Cardiac fibroblast (primary cell): ENCODE measurements at regions not wholly inside any gene's neighbourhood (a gene's known extent, or its start where the extent isn't known, plus 50 kb on each side); places are given as distances from the start of the nearest gene placed in this dataset.

Experiments used
- DNase-seq, 2 donors: peaks; one replicate each; pipeline versions ENCODE4 v3.0.0 to v3.0.0-alpha.2; 2010; ENCODE audit warnings: low read depth in 2 of 2
- H3K4me3 ChIP-seq, 2 donors: replicated peaks in 1 of 2; 1 replicate in 1 of 2; 2 replicates in 1 of 2; pipeline ENCODE4 v1.5.1; 2011; ENCODE audit warnings: low read depth in 2 of 2, low read length in 2 of 2, mild to moderate bottlenecking in 2 of 2, moderate library complexity in 1 of 2
- CTCF ChIP-seq: IDR thresholded peaks from one replicate; pipeline ENCODE4 v1.5.1; 2011; ENCODE audit warnings: low read depth, mild to moderate bottlenecking, low read length, inconsistent platforms

DNA sequence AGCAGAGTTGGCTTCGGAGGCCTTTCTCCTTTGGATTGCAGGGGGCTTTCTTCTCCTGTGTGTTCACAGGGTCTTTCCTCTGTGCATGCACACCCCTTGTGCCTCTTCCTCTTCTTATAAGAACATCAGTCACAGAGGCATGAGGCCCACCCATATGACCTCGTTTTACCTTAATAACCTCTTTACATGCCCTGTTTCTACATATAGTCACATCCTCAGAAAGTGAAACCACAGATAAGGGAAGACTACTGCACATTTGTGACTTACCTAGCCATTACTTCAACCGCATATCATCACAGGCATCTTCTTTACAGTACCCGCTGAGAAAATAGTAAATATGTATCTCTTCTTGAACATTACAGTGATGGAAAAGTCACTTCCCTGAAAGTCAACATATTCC, 204.9 kb upstream of the TARS1 start:
- no peak overlapping the region for H3K4me3 ChIP-seq
- DNase-seq: no peak
- TF ChIP-seq CTCF: no peak

DNA sequence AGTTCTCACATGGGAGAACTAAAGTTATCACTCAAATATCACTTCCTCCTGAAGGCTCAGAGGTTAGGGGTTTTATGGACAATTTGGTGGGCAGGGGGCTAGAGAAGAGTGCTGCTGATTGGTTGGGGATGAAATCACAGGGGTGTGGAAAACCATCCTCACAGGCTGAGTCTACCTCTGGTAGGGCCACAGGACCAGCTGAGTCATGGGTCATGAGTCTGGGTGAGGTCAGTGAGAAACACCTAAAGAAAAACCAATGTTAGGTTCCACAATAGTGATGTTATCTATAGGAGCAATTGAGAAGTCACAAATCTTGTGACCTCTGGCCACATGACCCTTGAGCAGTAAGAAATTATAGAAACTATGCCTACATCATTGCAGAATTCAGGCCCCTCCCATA, 203.3 kb upstream of the TARS1 start:
- no peak for TF ChIP-seq CTCF
- DNase-seq: no peak

GRCh38 chr5:33238826-33239695, 201.7 kb upstream of the TARS1 start:
- DNase-seq: no peak
- no peak for TF ChIP-seq CTCF
- no peak overlapping the region for H3K4me3 ChIP-seq

More for the DNA sequence above, 203.3 kb upstream of the TARS1 start:
- no peak overlapping the region for H3K4me3 ChIP-seq

DNA sequence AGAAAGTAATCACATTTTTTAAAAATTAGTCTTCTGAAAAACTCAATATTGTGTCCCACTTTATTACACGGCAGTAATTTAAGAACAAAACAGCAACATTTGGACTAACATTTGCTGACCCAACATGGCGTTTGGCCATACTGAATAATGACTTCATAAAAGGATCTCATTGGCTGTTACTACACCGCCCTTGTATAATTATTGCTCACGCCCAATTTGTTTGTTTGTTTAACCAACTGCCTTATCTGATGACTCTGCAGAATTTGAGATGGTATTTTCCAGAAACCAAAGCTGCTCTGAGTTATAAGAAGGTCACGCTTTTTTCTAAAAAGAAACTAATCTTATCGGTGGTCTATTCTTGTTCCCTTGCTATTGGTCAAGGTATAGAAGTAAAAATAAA, 200.2 kb upstream of the TARS1 start:
- no peak overlapping the region for H3K4me3 ChIP-seq
- DNase-seq: no peak
- TF ChIP-seq CTCF: no peak

- peak in 1 of 2 donors; percentile 12 for DNase-seq
- TF ChIP-seq CTCF: no peak
- no peak overlapping the region for H3K4me3 ChIP-seq
Observed at GRCh38 chr5:33241802-33242201, 199.0 kb upstream of the TARS1 start.

GRCh38 chr5:33242277-33242676, 198.5 kb upstream of the TARS1 start:
- TF ChIP-seq CTCF: no peak
- H3K4me3 ChIP-seq: no peak overlapping the region
- DNase-seq: no peak
